ENCODE measurements at regions not wholly inside any gene's neighbourhood (a gene's known extent, or its start where the extent isn't known, plus 50 kb on each side); places are given as distances from the start of the nearest gene placed in this dataset.

DNA sequence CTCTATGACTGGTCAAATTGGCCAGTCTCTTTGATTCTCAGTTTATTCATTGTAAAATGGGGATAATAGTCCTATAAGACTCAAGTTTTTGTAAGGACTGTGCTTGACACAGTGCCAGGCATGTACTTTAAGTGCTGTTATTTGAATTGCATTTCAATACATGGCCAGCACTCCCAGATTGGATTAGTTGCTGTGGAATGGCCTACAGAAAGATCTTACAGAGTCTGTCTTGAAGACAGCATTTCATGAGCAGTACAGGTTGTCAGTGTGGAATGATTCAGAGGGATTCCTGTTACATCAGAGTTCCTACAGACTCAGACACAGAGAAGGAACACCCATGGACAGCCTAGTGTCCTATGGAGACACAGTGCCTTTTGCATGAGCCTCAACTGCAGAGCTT lies 238.1 kb upstream of the BMPER start:
- TF ChIP-seq, protein P1, sequence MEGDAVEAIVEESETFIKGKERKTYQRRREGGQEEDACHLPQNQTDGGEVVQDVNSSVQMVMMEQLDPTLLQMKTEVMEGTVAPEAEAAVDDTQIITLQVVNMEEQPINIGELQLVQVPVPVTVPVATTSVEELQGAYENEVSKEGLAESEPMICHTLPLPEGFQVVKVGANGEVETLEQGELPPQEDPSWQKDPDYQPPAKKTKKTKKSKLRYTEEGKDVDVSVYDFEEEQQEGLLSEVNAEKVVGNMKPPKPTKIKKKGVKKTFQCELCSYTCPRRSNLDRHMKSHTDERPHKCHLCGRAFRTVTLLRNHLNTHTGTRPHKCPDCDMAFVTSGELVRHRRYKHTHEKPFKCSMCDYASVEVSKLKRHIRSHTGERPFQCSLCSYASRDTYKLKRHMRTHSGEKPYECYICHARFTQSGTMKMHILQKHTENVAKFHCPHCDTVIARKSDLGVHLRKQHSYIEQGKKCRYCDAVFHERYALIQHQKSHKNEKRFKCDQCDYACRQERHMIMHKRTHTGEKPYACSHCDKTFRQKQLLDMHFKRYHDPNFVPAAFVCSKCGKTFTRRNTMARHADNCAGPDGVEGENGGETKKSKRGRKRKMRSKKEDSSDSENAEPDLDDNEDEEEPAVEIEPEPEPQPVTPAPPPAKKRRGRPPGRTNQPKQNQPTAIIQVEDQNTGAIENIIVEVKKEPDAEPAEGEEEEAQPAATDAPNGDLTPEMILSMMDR (IDR thresholded peaks at IDR 0.05), result no peak
- no peak for TF ChIP-seq POLR2AphosphoS5 (IDR thresholded peaks at IDR 0.05; ENCODE audit: insufficient read depth in 1 of 2, low read depth in 1 of 2)
